GM10266 (cell line): ENCODE measurements at regions not wholly inside any gene's neighbourhood (a gene's known extent, or its start where the extent isn't known, plus 50 kb on each side); places are given as distances from the start of the nearest gene placed in this dataset.

Experiments
- DNase-seq: peaks from one replicate; pipeline ENCODE4 v3.0.0; 2012; ENCODE audit errors: extremely low spot score
- TF ChIP-seq, protein P1 (sequence below): IDR thresholded peaks from 2 replicates; pipeline ENCODE4 v1.5.1; 2012; ENCODE audit warnings: mild to moderate bottlenecking, low read depth; ENCODE audit not compliant: control insufficient read depth, insufficient read depth; ENCODE audit errors: missing control alignments

DNA sequence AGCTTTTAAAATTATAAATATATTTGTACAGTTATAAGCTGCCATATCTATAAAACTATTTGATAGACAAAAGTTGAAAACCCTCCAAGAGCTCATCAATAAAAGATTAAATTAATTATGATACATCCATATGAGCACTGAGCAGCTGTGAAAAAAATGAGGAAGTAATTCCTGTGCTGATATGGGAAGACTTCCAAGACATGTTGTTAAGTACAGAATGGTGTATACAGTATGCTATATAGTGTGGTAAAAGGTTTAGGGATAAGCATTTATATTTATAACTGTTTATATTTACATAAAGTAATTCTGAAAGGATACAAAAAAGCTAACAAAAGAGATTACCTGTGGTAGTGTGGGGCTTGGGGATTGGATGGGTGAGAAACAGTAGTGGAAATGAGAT, 92.8 kb upstream of the BMP2K start:
- no peak for DNase-seq
- TF ChIP-seq, protein P1, sequence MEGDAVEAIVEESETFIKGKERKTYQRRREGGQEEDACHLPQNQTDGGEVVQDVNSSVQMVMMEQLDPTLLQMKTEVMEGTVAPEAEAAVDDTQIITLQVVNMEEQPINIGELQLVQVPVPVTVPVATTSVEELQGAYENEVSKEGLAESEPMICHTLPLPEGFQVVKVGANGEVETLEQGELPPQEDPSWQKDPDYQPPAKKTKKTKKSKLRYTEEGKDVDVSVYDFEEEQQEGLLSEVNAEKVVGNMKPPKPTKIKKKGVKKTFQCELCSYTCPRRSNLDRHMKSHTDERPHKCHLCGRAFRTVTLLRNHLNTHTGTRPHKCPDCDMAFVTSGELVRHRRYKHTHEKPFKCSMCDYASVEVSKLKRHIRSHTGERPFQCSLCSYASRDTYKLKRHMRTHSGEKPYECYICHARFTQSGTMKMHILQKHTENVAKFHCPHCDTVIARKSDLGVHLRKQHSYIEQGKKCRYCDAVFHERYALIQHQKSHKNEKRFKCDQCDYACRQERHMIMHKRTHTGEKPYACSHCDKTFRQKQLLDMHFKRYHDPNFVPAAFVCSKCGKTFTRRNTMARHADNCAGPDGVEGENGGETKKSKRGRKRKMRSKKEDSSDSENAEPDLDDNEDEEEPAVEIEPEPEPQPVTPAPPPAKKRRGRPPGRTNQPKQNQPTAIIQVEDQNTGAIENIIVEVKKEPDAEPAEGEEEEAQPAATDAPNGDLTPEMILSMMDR: no peak

DNA sequence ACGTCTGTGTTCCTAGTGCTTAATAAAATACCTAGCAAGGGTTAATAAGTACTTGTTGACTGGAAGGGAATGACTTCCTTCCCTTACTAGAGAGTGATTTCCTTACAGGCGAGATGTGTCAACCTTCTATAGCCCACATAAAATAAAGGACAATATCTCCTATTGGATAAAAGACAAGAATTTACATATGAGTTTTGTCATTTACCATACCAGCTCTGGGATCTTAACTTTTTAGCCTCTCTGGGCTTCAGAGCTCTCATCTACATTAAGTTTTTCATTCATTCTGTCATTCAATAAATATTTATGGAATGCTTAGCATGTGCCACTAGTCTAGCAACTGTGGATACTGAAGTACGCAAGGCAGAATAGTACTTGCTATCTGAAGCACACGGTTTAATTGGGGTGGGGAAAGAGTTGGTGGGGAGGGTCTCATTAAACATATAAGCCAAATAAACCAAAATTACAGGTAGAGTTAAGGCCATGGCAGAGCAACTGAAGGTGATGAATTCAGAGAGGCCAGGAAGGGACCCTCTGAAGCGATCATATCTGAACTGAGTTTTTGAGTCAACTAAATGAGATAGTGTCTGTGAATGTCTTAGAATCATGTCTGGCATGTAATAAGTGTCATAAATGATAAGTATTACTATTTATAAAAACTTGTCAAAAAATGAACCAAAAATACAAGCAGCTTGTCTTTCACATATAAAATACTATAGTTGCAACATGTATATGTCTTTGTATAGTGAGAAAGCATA, 91.6 kb upstream of the BMP2K start:
- DNase-seq: no peak
- TF ChIP-seq, protein P1: no peak

DNA sequence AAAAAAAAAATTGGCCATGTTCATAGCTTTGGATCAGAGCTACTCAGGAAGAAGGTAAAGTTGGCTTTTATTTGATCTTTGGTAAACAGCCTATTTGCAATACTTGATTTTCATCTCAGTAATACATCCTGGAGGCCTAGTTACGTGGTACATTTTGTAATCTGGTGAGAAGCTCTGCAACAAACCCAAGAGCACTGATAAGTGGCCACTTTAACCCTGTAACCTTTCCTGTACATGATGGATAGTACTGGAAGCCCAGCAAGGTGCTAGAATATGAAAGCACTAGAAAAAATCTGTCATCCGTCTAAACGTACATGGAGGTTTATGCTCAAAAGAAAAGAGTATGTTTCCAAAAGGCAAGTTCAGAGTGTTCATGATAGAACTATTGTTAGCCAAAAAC, 88.3 kb upstream of the BMP2K start:
- TF ChIP-seq, protein P1: no peak
- DNase-seq: no peak

DNA sequence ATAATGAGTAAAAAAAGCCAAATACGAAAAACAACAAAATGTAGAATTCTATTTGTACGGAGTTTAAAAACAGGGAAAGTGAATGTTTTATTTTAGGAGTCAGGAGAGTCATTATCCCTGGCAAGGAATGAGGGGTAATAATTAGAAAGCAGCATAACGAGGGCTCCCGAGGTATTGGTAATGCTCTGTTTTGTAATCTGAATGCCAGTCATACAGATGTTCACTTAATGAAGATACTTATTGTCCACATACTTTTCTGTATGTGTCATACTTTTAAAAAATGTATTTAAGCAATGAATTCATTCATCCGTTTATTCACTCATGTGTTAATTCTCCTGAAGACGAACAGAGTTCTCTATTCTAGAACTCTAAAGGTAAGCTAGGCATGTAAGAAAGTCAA, 87.8 kb upstream of the BMP2K start:
- TF ChIP-seq, protein P1: no peak
- no peak for DNase-seq

DNA sequence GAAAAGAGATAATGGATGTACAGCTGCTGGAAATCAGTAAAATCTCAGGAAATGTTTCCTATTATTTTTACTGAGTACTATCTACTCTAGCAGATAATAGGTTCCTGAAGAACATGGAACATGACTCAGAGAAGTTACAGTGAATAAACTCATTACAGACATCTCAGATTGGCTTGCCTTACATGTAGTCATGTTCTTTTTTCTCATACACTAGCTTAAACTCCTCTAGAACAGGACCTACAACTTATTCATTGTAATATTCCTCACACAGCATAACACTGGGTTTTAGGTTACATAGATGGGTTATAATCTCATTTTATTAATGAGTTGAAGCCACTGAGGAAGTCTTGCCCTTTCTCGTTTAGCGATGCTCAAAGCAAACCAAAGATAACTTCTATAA, 86.9 kb upstream of the BMP2K start:
- TF ChIP-seq, protein P1: no peak
- no peak for DNase-seq

- TF ChIP-seq, protein P1: no peak
- DNase-seq: no peak
Observed at GRCh38 chr4:78689700-78690323, 86.3 kb upstream of the BMP2K start.

GRCh38 chr4:78691334-78691754, 84.8 kb upstream of the BMP2K start:
- no peak for DNase-seq

More at GRCh38 chr4:78691334-78691754, 84.8 kb upstream of the BMP2K start:
- TF ChIP-seq, protein P1: no peak
